CD14-positive monocyte (primary cell): ENCODE measurements at regions not wholly inside any gene's neighbourhood (a gene's known extent, or its start where the extent isn't known, plus 50 kb on each side); places are given as distances from the start of the nearest gene placed in this dataset.

Experiments used
- DNase-seq, 3 donors: peaks; one replicate each; pipeline ENCODE4 v3.0.0-alpha.2; 2011 to 2022
- H2AFZ ChIP-seq: 2 replicates; pipeline ENCODE4 v1.6.0; 2012; ENCODE audit warnings: mild to moderate bottlenecking, low read depth, low read length, inconsistent platforms; ENCODE audit not compliant: insufficient read depth, poor library complexity, severe bottlenecking
- H3K27ac ChIP-seq, 2 donors: 1 replicate in 1 of 2; 2 replicates in 1 of 2; pipeline ENCODE4 v1.5.1; 2012 to 2013; ENCODE audit warnings: low read length in 2 of 2, control low read depth in 1 of 2, inconsistent platforms in 1 of 2, low read depth in 1 of 2, mild to moderate bottlenecking in 1 of 2
- H3K27me3 ChIP-seq, 2 donors: one replicate each; pipeline versions ENCODE4 v1.6.0 to v1.6.1; 2011 to 2013; ENCODE audit warnings: low read length in 2 of 2; ENCODE audit not compliant: control insufficient read depth in 2 of 2, insufficient read depth in 2 of 2
- H3K36me3 ChIP-seq, 2 donors: replicated peaks in 1 of 2; 1 replicate in 1 of 2; 2 replicates in 1 of 2; pipeline versions ENCODE4 v1.5.1 to v1.6.1; 2012 to 2013; ENCODE audit warnings: low read length in 2 of 2, control low read depth in 1 of 2, inconsistent platforms in 1 of 2, mild to moderate bottlenecking in 1 of 2; ENCODE audit not compliant: insufficient read depth in 2 of 2, control insufficient read depth in 1 of 2
- H3K4me1 ChIP-seq, 2 donors: 1 replicate in 1 of 2; 2 replicates in 1 of 2; pipeline versions ENCODE4 v1.5.1 to v1.6.1; 2012 to 2013; ENCODE audit warnings: low read length in 2 of 2, control low read depth in 1 of 2, inconsistent platforms in 1 of 2, mild to moderate bottlenecking in 1 of 2, moderate library complexity in 1 of 2; ENCODE audit not compliant: insufficient read depth in 2 of 2, control insufficient read depth in 1 of 2
- H3K4me2 ChIP-seq: replicated peaks from 2 replicates; pipeline ENCODE3; 2012; ENCODE audit warnings: low read length, moderate library complexity, mild to moderate bottlenecking; ENCODE audit not compliant: poor library complexity, severe bottlenecking; ENCODE audit errors: extremely low read depth
- H3K4me3 ChIP-seq, 3 experiments: fragments of 200-600 bp in 1 of 3; sonication (generic) in 1 of 3; replicated peaks in 1 of 3; 1 replicate in 2 of 3; 2 replicates in 1 of 3; pipeline ENCODE4 v1.5.1; 2011 to 2013; ENCODE audit warnings: low read length in 3 of 3, mild to moderate bottlenecking in 3 of 3, control low read depth in 2 of 3, low read depth in 2 of 3, inconsistent platforms in 1 of 3, moderate library complexity in 1 of 3
- H3K79me2 ChIP-seq: 2 replicates; pipeline ENCODE4 v1.6.0; 2012; ENCODE audit warnings: mild to moderate bottlenecking, control low read depth, inconsistent platforms, low read length, moderate library complexity; ENCODE audit not compliant: insufficient read depth
- H3K9ac ChIP-seq: 2 replicates; pipeline ENCODE4 v1.6.0; 2017; ENCODE audit warnings: low read length, mild to moderate bottlenecking; ENCODE audit not compliant: insufficient read depth, poor library complexity, severe bottlenecking
- H3K9me3 ChIP-seq, 2 donors: replicated peaks in 1 of 2; 1 replicate in 1 of 2; 2 replicates in 1 of 2; pipeline versions ENCODE4 v1.5.1 to v1.6.1; 2012 to 2013; ENCODE audit warnings: low read length in 2 of 2, control low read depth in 1 of 2; ENCODE audit not compliant: control insufficient read depth in 1 of 2, insufficient read depth in 1 of 2
- H4K20me1 ChIP-seq: 2 replicates; pipeline ENCODE4 v1.6.0; 2012; ENCODE audit warnings: mild to moderate bottlenecking, low read length, control low read depth, moderate library complexity; ENCODE audit not compliant: insufficient read depth
- H3K27ac Mint-ChIP-seq, 7 donors: one replicate each; pipeline ENCODE4 v1.8.0; 2020; ENCODE audit warnings: mild to moderate bottlenecking in 7 of 7, mixed read lengths in 7 of 7, moderate library complexity in 6 of 7, inconsistent platforms in 2 of 7
- H3K27me3 Mint-ChIP-seq, 3 donors: one replicate each; pipeline ENCODE4 v1.8.0; 2021 to 2022; ENCODE audit warnings: low read depth in 3 of 3, mild to moderate bottlenecking in 3 of 3, mixed read lengths in 3 of 3, moderate library complexity in 3 of 3, inconsistent platforms in 1 of 3
- H3K36me3 Mint-ChIP-seq, 2 donors: one replicate each; pipeline ENCODE4 v1.8.0; 2020; ENCODE audit warnings: mixed read lengths in 2 of 2, inconsistent platforms in 1 of 2, mild to moderate bottlenecking in 1 of 2
- H3K4me1 Mint-ChIP-seq: one replicate; pipeline ENCODE4 v1.8.0; 2020; ENCODE audit warnings: mild to moderate bottlenecking, mixed read lengths
- H3K4me3 Mint-ChIP-seq, 2 donors: one replicate each; pipeline ENCODE4 v1.8.0; 2020; ENCODE audit warnings: mild to moderate bottlenecking in 2 of 2, mixed read lengths in 2 of 2, moderate library complexity in 1 of 2
- H3K9me3 Mint-ChIP-seq, 7 donors: one replicate each; pipeline ENCODE4 v1.8.0; 2020 to 2022; ENCODE audit warnings: mixed read lengths in 7 of 7, mild to moderate bottlenecking in 6 of 7, moderate library complexity in 6 of 7, inconsistent platforms in 2 of 7
- CTCF ChIP-seq: fragments of 200-600 bp; IDR thresholded peaks from one replicate; pipeline ENCODE4 v1.8.0; 2022; ENCODE audit warnings: antibody characterized with exemption, mild to moderate bottlenecking
- WGBS: methylation state at CpG from one replicate; pipeline ENCODE4 v1.1.5; 2013; ENCODE audit warnings: missing lambda C conversion rate; ENCODE audit not compliant: insufficient coverage; 5-methylcytosine and 5-hydroxymethylcytosine counted together
- intact Hi-C, 2 donors: fragments of 100-400 bp; cut with micrococcal nuclease; formaldehyde crosslinking; loops; one replicate each; pipeline versions ENCODE4 v1.15.0 to v1.15.1; 2023

- H3K79me2 ChIP-seq: no peaks in the 10 kb centered on the region
- no peaks in the 10 kb centered on the region for H3K4me1 ChIP-seq
- no peak overlapping the region for H3K27ac Mint-ChIP-seq
- no peaks in the 10 kb centered on the region for H3K36me3 Mint-ChIP-seq
- no peaks in the 10 kb centered on the region for H3K4me1 Mint-ChIP-seq
- intact Hi-C loops: no loop called here
- no peak overlapping the region for H3K4me3 Mint-ChIP-seq
- H3K4me2 ChIP-seq: no peak overlapping the region
- TF ChIP-seq CTCF: no peak
- peaks cover 1 to 6% (median 5%) of the 10 kb centered on the region in 3 donors for H3K27me3 Mint-ChIP-seq
- peaks cover 0 to 3% (median 0%) of the 10 kb centered on the region in 7 donors for H3K9me3 Mint-ChIP-seq
- H3K27ac ChIP-seq: no peak overlapping the region
- no peaks in the 10 kb centered on the region for H3K36me3 ChIP-seq
- H3K9ac ChIP-seq: no peak overlapping the region
- H3K4me3 ChIP-seq: no peak overlapping the region
- WGBS: 100% methylated on average over 1 of the region's 2 CpGs
- no peaks in the 10 kb centered on the region for H3K27me3 ChIP-seq
- no peak overlapping the region for H2AFZ ChIP-seq
- no peaks in the 10 kb centered on the region for H3K9me3 ChIP-seq
- no peaks in the 10 kb centered on the region for H4K20me1 ChIP-seq
- DNase-seq: no peak
These were observed 275.8 kb downstream of the MN1 start for GRCh38 chr22:27525711-27526110.

- intact Hi-C loops: no loop called here
- no peak overlapping the region for H2AFZ ChIP-seq
- H3K4me1 ChIP-seq: no peaks in the 10 kb centered on the region
- 95% methylated on average over 3 of the region's 10 CpGs for WGBS
- no peak overlapping the region for H3K4me3 ChIP-seq
- DNase-seq: no peak
- Mint-ChIP-seq H3K36me3 (no peaks in the 10 kb centered on the region), H3K9me3 (peaks cover 0 to 5% (median 1%) of the 10 kb centered on the region in 7 donors), H3K27me3 (peaks cover 3 to 6% (median 5%) of the 10 kb centered on the region in 3 donors), H3K4me1 (no peaks in the 10 kb centered on the region), H3K4me3 (no peak overlapping the region), H3K27ac (no peak overlapping the region)
- H4K20me1 ChIP-seq: no peaks in the 10 kb centered on the region
- no peak overlapping the region for H3K9ac ChIP-seq
- no peaks in the 10 kb centered on the region for H3K79me2 ChIP-seq
- H3K9me3 ChIP-seq: no peaks in the 10 kb centered on the region
- no peaks in the 10 kb centered on the region for H3K36me3 ChIP-seq
- no peak for TF ChIP-seq CTCF
- H3K27me3 ChIP-seq: no peaks in the 10 kb centered on the region
- no peak overlapping the region for H3K4me2 ChIP-seq
- no peak overlapping the region for H3K27ac ChIP-seq
These were observed 274.7 kb downstream of the MN1 start for GRCh38 chr22:27526901-27527300.
